RPMI7951 (cell line): ENCODE measurements at regions not wholly inside any gene's neighbourhood (a gene's known extent, or its start where the extent isn't known, plus 50 kb on each side); places are given as distances from the start of the nearest gene placed in this dataset.
A peak's percentile ranks its signal among the peaks of the same experiment; 100 is the strongest.

ENCODE experiments used
- DNase-seq: peaks from one replicate; pipeline ENCODE4 v3.0.0-alpha.2; 2012; ENCODE audit warnings: low read depth

GRCh38 chr2:144158096-144158495 is 361.8 kb downstream of the ZEB2 start:
- DNase-seq: no peak

- DNase-seq: no peak
These were observed 362.9 kb downstream of the ZEB2 start for GRCh38 chr2:144156736-144157640.

GRCh38 chr2:144154205-144154604 is 365.7 kb downstream of the ZEB2 start:
- DNase-seq: no peak

GRCh38 chr2:144152817-144153271 is 367.1 kb downstream of the ZEB2 start:
- DNase-seq: peak; percentile 23

- no peak for DNase-seq
These were observed 368.1 kb downstream of the ZEB2 start for GRCh38 chr2:144151851-144152250.

GRCh38 chr2:144151405-144151804 is 368.5 kb downstream of the ZEB2 start:
- DNase-seq: no peak

- no peak for DNase-seq
These were observed 372.6 kb downstream of the ZEB2 start for GRCh38 chr2:144147356-144147755.

GRCh38 chr2:144146876-144147275 is 373.0 kb downstream of the ZEB2 start:
- DNase-seq: no peak

- DNase-seq: no peak
These were observed 373.8 kb downstream of the ZEB2 start for GRCh38 chr2:144146076-144146475.

- no peak for DNase-seq
These were observed 376.4 kb downstream of the ZEB2 start for GRCh38 chr2:144143294-144144151.

- no peak for DNase-seq
These were observed 379.0 kb downstream of the ZEB2 start for GRCh38 chr2:144140891-144141290.

- DNase-seq: peak; percentile 27
These were observed 382.1 kb downstream of the ZEB2 start for GRCh38 chr2:144137705-144138428.

GRCh38 chr2:144137272-144137671 is 382.6 kb downstream of the ZEB2 start:
- DNase-seq: no peak

GRCh38 chr2:144136297-144137010 is 383.5 kb downstream of the ZEB2 start:
- no peak for DNase-seq

- no peak for DNase-seq
These were observed 385.8 kb downstream of the ZEB2 start for GRCh38 chr2:144133936-144134665.

- DNase-seq: peak; percentile 76
These were observed 387.6 kb downstream of the ZEB2 start for GRCh38 chr2:144132357-144132756.

- peak; percentile 60 for DNase-seq
These were observed 388.9 kb downstream of the ZEB2 start for GRCh38 chr2:144131042-144131441.

- DNase-seq: no peak
These were observed 389.4 kb downstream of the ZEB2 start for GRCh38 chr2:144130551-144130950.

- no peak for DNase-seq
These were observed 391.7 kb downstream of the ZEB2 start for GRCh38 chr2:144128130-144128746.

- no peak for DNase-seq
These were observed 392.2 kb downstream of the ZEB2 start for GRCh38 chr2:144127693-144128092.
